Muscle layer of colon (tissue), 2 donors: ENCODE measurements at regions not wholly inside any gene's neighbourhood (a gene's known extent, or its start where the extent isn't known, plus 50 kb on each side); places are given as distances from the start of the nearest gene placed in this dataset.

Experiments
- H3K27ac ChIP-seq: one replicate; pipeline ENCODE4 v1.7.0; 2013; ENCODE audit warnings: low read depth, mild to moderate bottlenecking, low read length, moderate library complexity
- H3K27me3 ChIP-seq, 2 donors: one replicate each; pipeline ENCODE4 v1.7.0; 2013; ENCODE audit warnings: low read length in 2 of 2, mild to moderate bottlenecking in 2 of 2; ENCODE audit not compliant: insufficient read depth in 2 of 2, control insufficient read depth in 1 of 2
- H3K36me3 ChIP-seq: one replicate; pipeline ENCODE4 v1.7.0; 2013; ENCODE audit warnings: mild to moderate bottlenecking, low read length; ENCODE audit not compliant: insufficient read depth
- H3K4me1 ChIP-seq: one replicate; pipeline ENCODE4 v1.7.0; 2013; ENCODE audit warnings: mild to moderate bottlenecking, low read length; ENCODE audit not compliant: insufficient read depth
- H3K4me3 ChIP-seq, 2 donors: one replicate each; pipeline ENCODE4 v1.7.0; 2013; ENCODE audit warnings: low read length in 2 of 2, low read depth in 1 of 2, mild to moderate bottlenecking in 1 of 2, moderate library complexity in 1 of 2
- H3K9ac ChIP-seq: one replicate; pipeline ENCODE4 v1.7.0; 2013; ENCODE audit warnings: low read length
- H3K9me3 ChIP-seq: one replicate; pipeline ENCODE4 v1.7.0; 2013; ENCODE audit warnings: mild to moderate bottlenecking, low read length
- donor health status: abdominal sarcoma.
- donor health status: Adenocarcinoma of cecum.

GRCh38 chrX:137366018-137366633, 199.8 kb upstream of the ZIC3 start:
- Histone ChIP-seq H3K27me3 (peaks cover 0 to 3% of the 10 kb centered on the region in 2 donors), H3K4me1 (no peaks in the 10 kb centered on the region), H3K36me3 (no peaks in the 10 kb centered on the region), H3K4me3 (no peak overlapping the region), H3K27ac (no peak overlapping the region), H3K9ac (no peak overlapping the region), H3K9me3 (no peaks in the 10 kb centered on the region)

- Histone ChIP-seq H3K27me3 (peaks cover 0 to 5% of the 10 kb centered on the region in 2 donors), H3K9ac (no peak overlapping the region), H3K27ac (no peak overlapping the region), H3K4me3 (no peak overlapping the region), H3K36me3 (no peaks in the 10 kb centered on the region), H3K4me1 (no peaks in the 10 kb centered on the region), H3K9me3 (no peaks in the 10 kb centered on the region)
Measured at GRCh38 chrX:137363559-137363958, 202.4 kb upstream of the ZIC3 start.

DNA sequence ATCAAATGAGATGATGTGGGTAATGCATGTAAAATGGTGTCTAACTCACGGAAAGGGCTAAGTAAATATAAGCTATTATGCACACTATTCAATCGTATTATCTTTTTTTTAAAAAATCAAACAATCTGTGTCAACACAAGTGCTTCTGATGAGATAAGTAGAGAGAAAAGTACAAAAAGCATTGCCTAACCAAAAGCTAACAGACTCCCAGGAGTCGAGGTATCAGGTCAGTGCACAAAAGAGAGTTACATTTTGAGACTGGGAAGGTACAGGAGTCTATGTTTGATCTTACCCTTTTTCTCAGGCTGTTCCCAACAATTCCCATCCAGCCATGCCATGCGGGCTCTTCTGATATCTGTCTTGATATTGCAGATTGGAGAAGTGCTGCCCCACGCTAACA, 203.3 kb upstream of the ZIC3 start:
- Histone ChIP-seq H3K27ac (no peak overlapping the region), H3K9me3 (no peaks in the 10 kb centered on the region), H3K9ac (no peak overlapping the region), H3K36me3 (no peaks in the 10 kb centered on the region), H3K4me3 (no peak overlapping the region), H3K4me1 (no peaks in the 10 kb centered on the region), H3K27me3 (peaks cover 0 to 5% of the 10 kb centered on the region in 2 donors)

- Histone ChIP-seq H3K36me3 (no peaks in the 10 kb centered on the region), H3K4me1 (no peaks in the 10 kb centered on the region), H3K4me3 (no peak overlapping the region), H3K9me3 (no peaks in the 10 kb centered on the region), H3K27me3 (no peaks in the 10 kb centered on the region), H3K27ac (no peak overlapping the region), H3K9ac (no peak overlapping the region)
Measured at GRCh38 chrX:137354851-137355250, 211.1 kb upstream of the ZIC3 start.

GRCh38 chrX:137353404-137353803, 212.5 kb upstream of the ZIC3 start:
- Histone ChIP-seq H3K9ac (no peak overlapping the region), H3K27me3 (no peaks in the 10 kb centered on the region), H3K4me3 (no peak overlapping the region), H3K9me3 (no peaks in the 10 kb centered on the region), H3K27ac (no peak overlapping the region), H3K36me3 (no peaks in the 10 kb centered on the region), H3K4me1 (no peaks in the 10 kb centered on the region)

GRCh38 chrX:137352101-137352660, 213.7 kb upstream of the ZIC3 start:
- H3K27ac ChIP-seq = no peak overlapping the region
- H3K36me3 ChIP-seq = no peaks in the 10 kb centered on the region
- H3K4me1 ChIP-seq = no peaks in the 10 kb centered on the region
- H3K9me3 ChIP-seq = no peaks in the 10 kb centered on the region
- H3K9ac ChIP-seq = no peak overlapping the region
- H3K27me3 ChIP-seq = no peaks in the 10 kb centered on the region
- no peak overlapping the region for H3K4me3 ChIP-seq

GRCh38 chrX:137342969-137343368, 223.0 kb upstream of the ZIC3 start:
- H3K9me3 ChIP-seq = no peaks in the 10 kb centered on the region
- H3K9ac ChIP-seq = no peak overlapping the region
- H3K4me1 ChIP-seq = no peaks in the 10 kb centered on the region
- H3K4me3 ChIP-seq = no peak overlapping the region
- no peak overlapping the region for H3K27ac ChIP-seq
- H3K36me3 ChIP-seq = no peaks in the 10 kb centered on the region
- no peaks in the 10 kb centered on the region for H3K27me3 ChIP-seq

GRCh38 chrX:137313627-137314026, 252.3 kb upstream of the ZIC3 start:
- Histone ChIP-seq H3K27ac (no peak overlapping the region), H3K9me3 (no peaks in the 10 kb centered on the region), H3K4me3 (no peak overlapping the region), H3K4me1 (no peaks in the 10 kb centered on the region), H3K9ac (no peak overlapping the region), H3K36me3 (no peaks in the 10 kb centered on the region), H3K27me3 (no peaks in the 10 kb centered on the region)

DNA sequence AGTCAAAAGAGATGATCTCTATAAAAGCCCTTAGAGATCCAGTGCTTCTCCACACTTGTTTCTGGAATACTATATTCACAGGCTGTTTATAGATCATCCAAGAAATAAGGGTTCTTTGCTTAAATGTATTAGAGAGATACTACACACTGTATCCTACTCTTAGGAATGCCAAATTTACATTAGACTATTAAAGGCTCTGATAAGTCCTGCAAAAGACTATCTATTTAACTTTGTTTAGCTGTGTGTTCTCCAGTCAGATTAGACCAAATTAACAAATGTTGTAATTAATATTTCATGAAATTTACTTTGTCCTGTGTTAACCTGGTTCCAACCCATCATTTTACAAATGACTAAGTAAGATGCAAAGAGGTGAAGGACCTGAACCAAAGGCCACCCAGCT, 260.5 kb upstream of the ZIC3 start:
- Histone ChIP-seq H3K27ac (no peak overlapping the region), H3K4me1 (no peaks in the 10 kb centered on the region), H3K4me3 (no peak overlapping the region), H3K9me3 (no peaks in the 10 kb centered on the region), H3K9ac (no peak overlapping the region), H3K36me3 (no peaks in the 10 kb centered on the region), H3K27me3 (no peaks in the 10 kb centered on the region)

- no peak overlapping the region for H3K27ac ChIP-seq
- no peaks in the 10 kb centered on the region for H3K36me3 ChIP-seq
- H3K9ac ChIP-seq = no peak overlapping the region
- H3K9me3 ChIP-seq = no peaks in the 10 kb centered on the region
- no peak overlapping the region for H3K4me3 ChIP-seq
- H3K4me1 ChIP-seq = no peaks in the 10 kb centered on the region
- H3K27me3 ChIP-seq = peaks cover 0 to 3% of the 10 kb centered on the region in 2 donors
Measured at GRCh38 chrX:137297167-137297566, 263.4 kb upstream of the GPR101 start.

DNA sequence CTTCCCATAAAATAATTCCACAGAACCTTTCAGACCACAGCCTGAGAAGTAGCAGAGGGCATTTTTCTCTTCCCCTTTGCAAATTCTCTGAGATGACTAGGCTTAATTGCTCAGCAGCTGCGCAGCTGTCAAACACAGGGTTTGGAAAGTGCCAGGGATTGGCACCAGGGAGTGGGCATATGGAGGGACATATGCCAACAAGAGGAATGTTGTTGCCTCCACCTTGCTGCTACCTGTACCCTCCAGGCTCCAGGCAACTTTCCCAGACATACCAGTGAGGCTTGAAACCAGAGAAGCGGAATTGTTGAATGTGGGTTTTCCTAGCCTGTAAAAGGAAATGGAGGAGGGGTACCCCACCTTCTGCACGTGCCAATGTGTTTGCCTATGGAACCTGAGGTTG, 256.2 kb upstream of the GPR101 start:
- no peaks in the 10 kb centered on the region for H3K4me1 ChIP-seq

DNA sequence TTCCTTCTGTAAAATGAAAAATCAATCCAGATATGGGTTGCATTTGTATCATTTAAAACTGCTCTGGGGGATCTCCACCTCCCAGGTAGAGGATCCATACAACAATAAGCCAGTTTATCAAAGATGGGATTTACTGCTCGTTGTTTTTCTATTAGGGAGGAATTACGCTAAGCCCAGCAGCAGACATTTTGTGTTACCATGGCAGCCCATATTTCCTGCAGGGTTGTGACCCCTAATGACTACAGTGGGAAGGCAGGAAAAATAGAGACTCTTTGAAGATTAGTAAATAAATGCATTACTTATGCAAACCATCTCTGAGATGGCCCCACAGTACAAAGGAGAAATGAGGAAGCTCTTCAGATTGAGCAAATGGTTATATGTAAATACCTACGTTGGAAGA, 253.4 kb upstream of the GPR101 start:
- Histone ChIP-seq H3K36me3 (no peaks in the 10 kb centered on the region), H3K27me3 (no peaks in the 10 kb centered on the region), H3K9me3 (no peaks in the 10 kb centered on the region), H3K4me1 (no peaks in the 10 kb centered on the region), H3K4me3 (no peak overlapping the region), H3K27ac (no peak overlapping the region), H3K9ac (no peak overlapping the region)

More for the DNA sequence above, 256.2 kb upstream of the GPR101 start:
- no peaks in the 10 kb centered on the region for H3K27me3 ChIP-seq
- H3K9ac ChIP-seq = no peak overlapping the region
- no peak overlapping the region for H3K4me3 ChIP-seq
- no peaks in the 10 kb centered on the region for H3K36me3 ChIP-seq
- H3K9me3 ChIP-seq = no peaks in the 10 kb centered on the region
- no peak overlapping the region for H3K27ac ChIP-seq
